VCaP (cell line): ENCODE measurements at regions not wholly inside any gene's neighbourhood (a gene's known extent, or its start where the extent isn't known, plus 50 kb on each side); places are given as distances from the start of the nearest gene placed in this dataset.
A peak's percentile ranks its signal among the peaks of the same experiment; 100 is the strongest.
"Not testable (repeated sequence)": the region's sequence is repeated elsewhere in the genome, so short reads cannot be mapped to it uniquely, and the experiment has no call there.

Experiments used
- H3K27ac ChIP-seq: fragments of 450-650 bp; 2 replicates; pipeline ENCODE4 v1.5.1; 2017
- TF ChIP-seq, protein P1 (sequence below): fragments of 450-650 bp; conservative IDR thresholded peaks from 2 replicates; pipeline ENCODE4 v1.5.1; 2017; ENCODE audit warnings: mild to moderate bottlenecking, moderate library complexity

- TF ChIP-seq, protein P1, sequence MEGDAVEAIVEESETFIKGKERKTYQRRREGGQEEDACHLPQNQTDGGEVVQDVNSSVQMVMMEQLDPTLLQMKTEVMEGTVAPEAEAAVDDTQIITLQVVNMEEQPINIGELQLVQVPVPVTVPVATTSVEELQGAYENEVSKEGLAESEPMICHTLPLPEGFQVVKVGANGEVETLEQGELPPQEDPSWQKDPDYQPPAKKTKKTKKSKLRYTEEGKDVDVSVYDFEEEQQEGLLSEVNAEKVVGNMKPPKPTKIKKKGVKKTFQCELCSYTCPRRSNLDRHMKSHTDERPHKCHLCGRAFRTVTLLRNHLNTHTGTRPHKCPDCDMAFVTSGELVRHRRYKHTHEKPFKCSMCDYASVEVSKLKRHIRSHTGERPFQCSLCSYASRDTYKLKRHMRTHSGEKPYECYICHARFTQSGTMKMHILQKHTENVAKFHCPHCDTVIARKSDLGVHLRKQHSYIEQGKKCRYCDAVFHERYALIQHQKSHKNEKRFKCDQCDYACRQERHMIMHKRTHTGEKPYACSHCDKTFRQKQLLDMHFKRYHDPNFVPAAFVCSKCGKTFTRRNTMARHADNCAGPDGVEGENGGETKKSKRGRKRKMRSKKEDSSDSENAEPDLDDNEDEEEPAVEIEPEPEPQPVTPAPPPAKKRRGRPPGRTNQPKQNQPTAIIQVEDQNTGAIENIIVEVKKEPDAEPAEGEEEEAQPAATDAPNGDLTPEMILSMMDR = no peak
- no peak overlapping the region for H3K27ac ChIP-seq
Measured at GRCh38 chr22:40094485-40094884, 83.2 kb upstream of the TNRC6B start.

- not testable (repeated sequence) for H3K27ac ChIP-seq
Measured at GRCh38 chr22:40099887-40100286, 77.8 kb upstream of the TNRC6B start.

DNA sequence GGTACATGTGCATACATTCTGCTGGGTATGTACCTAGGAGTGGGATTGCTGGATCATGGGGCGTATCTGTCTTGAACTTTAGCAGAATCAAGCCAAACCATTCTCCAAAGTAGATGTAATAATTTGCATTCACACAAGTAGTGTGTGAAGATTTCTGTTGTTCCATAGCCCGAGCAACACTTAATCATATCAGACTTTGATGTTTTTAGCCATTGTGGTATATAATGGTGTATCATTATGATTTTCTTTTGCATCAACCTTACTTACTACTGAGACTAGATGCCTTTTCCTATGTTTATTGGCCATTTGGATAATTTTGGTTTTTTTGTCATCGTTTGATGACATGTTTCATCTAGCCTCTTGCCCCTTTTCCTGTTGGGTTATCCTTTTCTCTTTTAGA, 72.0 kb upstream of the TNRC6B start:
- TF ChIP-seq, protein P1 = no peak
- H3K27ac ChIP-seq = no peak overlapping the region

DNA sequence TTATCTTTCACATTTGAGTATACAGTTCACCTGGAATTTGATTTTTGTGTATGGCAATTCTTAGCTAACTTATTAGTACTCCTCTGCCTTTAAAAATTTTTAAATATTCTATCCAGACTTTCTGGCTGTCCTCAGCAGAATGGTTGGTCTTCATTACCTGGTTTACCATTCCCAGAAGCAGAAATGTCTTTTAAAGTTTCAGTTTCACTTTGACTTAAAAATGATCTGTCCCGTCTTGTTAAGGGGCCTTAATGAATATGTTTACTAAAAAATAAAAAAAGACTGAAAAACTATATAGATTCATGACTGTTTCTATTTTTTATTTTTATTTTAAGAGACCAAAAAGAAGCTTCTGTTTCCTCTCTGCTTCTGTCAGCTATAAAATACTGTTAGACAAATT, 70.5 kb upstream of the TNRC6B start:
- TF ChIP-seq, protein P1 = no peak
- H3K27ac ChIP-seq = peak overlapping the region; percentile 79

DNA sequence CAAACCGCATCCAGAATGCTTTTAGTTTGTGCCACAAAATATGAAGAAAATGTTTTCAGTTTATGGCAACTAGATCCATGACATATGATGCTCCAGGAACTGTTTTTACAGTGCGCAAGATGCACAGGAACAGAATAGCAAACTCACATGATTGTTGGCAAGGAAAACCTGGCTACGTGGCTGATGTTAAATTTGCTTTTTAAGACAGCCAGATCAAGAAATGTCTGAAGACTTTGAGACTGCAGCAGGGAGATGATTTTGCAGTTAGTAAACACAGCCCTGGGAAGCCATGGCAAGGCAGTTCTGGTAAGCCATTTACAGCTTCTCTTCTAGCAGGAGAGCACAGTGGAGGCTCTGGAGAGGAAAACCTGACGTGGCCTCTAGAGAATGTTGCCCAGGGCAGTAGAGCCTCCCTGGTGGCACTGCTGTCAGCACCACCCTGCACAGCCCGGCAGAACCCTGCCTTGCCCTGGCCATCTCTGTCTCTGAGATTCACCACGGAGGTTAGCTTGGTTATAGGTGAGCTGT, 69.8 kb upstream of the TNRC6B start:
- TF ChIP-seq, protein P1 = no peak
- H3K27ac ChIP-seq = peak overlapping the region; percentile 79

- TF ChIP-seq, protein P1 = no peak
- H3K27ac ChIP-seq = peak overlapping the region; percentile 79
Measured at GRCh38 chr22:40108396-40108795, 69.3 kb upstream of the TNRC6B start.

- peak overlapping the region; percentile 79 for H3K27ac ChIP-seq
Measured at GRCh38 chr22:40108926-40109325, 68.8 kb upstream of the TNRC6B start.

DNA sequence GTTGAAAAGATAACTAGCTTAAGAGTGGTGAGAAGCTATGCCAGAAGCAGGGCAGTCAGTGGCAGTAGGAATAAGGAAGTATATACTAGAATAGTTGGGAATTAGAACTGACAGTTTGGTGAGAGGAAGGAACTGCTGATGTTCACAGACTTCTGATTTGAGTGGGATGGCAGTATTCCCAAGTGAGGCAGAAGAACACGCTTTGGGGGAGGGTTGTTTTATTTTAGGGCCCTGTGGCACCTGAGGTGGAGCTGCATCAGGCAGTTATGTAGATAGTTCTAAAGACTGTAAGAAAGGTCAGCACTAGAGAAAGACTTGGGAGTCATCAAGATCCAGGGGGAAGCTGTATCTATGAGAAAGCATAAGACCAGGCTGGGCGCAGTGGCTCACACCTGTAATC, 66.3 kb upstream of the TNRC6B start:
- TF ChIP-seq, protein P1 = no peak
- H3K27ac ChIP-seq = peak overlapping the region; percentile 35

DNA sequence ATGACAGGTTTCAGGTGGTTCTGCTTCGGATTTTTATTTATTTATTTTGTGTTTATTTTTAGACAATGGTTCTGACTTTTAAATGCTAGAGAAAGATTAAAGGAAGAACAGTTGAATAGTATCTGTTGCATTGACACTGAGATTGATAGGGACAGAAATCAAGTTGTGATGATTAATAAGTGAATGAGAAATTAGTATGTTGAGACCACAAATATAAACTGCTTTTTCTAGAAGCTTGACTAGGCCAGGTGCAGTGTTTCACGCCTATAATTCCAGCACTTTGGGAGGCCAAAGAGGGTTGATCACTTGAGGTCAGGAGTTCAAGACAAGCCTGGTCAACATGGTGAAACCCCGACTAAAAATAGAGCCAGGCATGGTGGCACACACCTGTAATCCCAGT, 65.1 kb upstream of the TNRC6B start:
- TF ChIP-seq, protein P1 = no peak
- no peak overlapping the region; the same call in 1 of the 2 replicates for H3K27ac ChIP-seq
